Stimulated activated CD4-positive, alpha-beta T cell treated with anti-CD3 and anti-CD28 coated beads, Interleukin-2, amount 100 ng/mL, for 48 hours (primary cell): ENCODE measurements at regions not wholly inside any gene's neighbourhood (a gene's known extent, or its start where the extent isn't known, plus 50 kb on each side); places are given as distances from the start of the nearest gene placed in this dataset.

Experiments used
- DNase-seq, 2 donors: peaks; one replicate each; pipeline ENCODE4 v3.0.0-alpha.2; 2020

DNA sequence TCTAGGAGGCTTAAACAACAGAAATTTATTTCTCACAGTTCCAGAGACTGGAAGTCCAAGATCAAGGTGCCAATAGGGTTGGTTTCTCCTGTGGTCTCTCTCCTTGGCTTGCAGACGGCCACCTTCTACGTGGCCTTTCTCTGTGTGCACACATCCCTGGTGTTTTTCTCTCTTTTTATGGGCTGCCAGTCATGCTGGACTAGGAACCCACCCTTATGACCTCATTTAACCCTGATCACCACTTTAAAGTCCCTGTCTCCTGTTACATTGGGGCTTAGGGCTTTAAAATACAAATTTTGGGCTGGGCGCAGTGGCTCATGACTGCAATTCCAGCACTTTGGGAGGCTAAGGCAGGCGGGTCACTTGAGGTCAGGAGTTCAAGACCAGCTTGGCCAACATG is 157.1 kb downstream of the TLE1 start:
- DNase-seq = no peak

- DNase-seq = no peak
Observed at GRCh38 chr9:81531511-81531910, 157.8 kb downstream of the TLE1 start.

DNA sequence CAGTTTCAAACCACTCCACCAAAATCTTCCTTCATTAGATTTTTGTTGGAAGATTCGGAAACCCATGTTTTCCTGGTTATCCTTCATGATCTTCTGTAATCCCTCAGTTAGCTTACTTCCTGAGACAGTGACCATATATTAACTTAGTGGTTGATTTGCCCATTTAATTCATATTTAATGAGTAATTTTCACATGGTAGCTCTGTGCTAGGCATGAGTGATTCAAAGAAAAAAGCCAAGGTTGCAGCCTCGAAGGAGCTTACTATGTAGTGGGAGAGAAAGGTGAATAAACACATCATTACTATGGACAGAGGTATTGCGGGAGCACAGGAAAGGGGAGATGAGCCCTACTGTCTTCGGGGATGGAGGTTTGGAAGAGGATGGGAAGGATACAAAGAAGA is 158.5 kb downstream of the TLE1 start:
- no peak for DNase-seq

DNA sequence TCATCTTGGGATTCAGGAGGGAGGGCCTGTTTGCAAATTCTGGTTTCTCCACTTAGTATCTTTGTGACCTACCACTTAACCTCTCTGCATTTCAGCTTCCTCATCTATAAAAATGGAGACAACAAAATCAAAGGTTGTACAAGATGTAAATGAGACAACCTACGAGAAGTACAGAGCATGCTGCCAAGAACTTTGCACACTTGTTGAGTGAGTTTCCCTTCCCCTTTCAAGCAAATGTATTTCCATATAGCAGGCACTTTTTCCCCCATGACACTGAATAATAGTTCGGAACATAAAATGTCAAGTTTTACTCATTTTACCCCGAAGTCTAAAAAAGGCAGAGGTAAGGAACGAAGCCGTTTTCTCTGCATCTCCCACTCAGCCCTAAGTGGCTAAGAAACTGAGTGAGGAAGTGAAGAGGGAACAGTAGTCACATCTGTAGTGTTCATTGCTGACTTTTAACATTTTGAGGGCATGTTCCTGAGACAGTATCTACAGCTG is 159.0 kb downstream of the TLE1 start:
- no peak for DNase-seq

- no peak for DNase-seq
Observed at GRCh38 chr9:81529556-81530193, 159.7 kb downstream of the TLE1 start.

DNA sequence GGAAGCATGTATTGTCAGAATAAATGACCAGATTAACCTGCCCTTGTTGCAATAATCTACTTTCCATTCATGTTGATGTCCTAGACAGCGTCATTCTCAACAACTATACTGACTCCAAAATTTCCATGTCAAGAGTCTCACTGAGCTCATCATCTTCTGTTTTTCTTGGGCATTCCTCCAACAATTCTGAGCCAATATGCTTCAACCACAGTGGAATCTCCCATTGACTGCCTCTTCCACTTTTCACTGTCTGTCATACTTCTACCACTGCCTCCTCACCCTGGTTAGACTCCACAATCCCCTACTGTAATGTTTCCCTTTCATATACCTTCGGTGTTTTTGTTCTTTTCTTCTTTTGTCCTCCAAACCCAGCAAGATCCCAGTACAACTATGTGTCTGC is 162.8 kb downstream of the TLE1 start:
- no peak for DNase-seq

- DNase-seq = no peak
Observed at GRCh38 chr9:81522716-81523551, 166.4 kb downstream of the TLE1 start.

GRCh38 chr9:81521892-81522291 is 167.5 kb downstream of the TLE1 start:
- no peak for DNase-seq

DNA sequence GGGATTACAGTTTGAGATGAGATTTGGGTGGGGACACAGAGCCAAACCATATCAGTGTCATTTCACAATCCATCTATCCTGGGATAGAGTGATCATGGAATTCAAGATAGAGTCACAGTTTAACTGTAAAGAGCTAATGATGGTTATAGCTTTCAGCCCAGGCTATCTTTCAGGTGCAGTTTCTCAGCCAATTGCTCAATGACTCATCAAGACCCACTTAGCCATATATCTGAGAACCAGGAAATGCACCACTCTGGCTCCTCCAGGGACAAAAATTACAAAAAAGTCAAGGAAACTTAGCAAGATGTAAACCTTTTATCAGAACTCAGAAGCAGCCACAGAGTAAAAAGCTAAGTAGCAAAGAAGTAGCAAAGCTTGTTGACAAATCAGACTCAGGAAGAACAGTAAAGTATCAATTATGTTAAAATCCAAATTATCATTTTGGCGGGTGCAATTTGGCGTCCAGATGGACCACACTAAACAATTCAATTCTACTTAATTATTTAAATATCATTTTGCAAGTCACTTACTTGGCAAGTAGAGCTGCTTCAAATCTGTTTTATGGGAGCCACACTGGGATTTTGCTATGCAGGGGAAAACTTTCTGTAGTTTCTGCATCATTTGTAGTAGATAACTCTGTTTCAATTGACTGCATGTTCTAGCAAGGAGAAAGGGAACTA is 169.4 kb downstream of the TLE1 start:
- no peak for DNase-seq

- DNase-seq = no peak
Observed at GRCh38 chr9:81517954-81518353, 171.4 kb downstream of the TLE1 start.

DNA sequence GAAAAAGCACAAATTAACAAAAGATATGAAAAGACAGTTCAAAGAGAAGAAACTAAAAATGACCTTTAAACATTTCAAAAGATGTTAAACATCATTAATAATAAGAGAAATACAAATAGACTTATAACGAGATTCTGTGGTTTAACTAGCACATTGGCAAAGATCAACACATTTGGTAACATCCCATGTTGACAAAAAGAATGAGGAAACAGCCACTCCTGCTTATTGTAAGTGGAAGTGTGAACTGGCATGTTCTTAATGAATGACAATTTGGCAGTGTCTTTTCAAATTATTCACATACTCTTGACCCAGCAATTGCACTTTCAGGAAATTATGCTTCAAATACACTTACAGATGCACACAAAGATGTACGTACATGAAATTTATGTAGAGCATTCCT is 176.3 kb downstream of the TLE1 start:
- no peak for DNase-seq

DNA sequence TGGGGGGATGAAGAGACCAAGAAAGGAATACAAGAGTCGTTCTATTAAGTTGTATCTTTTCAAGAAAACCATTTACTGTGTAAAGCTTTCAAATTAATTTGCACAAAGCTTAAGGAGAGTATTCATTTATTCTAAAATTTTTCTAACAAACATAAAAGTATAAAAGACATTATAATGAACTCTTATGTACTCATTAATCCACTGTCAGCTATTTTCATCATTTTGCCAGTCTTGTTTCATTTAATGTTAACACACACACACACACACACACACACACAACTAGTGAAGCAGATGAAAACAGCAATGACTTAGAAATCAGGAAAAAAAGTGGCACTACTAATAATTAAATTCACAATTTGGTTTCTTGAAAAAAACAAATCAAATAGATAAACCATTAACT is 176.7 kb downstream of the TLE1 start:
- no peak for DNase-seq

- DNase-seq = no peak
Observed at GRCh38 chr9:81508476-81508875, 180.9 kb downstream of the TLE1 start.

DNA sequence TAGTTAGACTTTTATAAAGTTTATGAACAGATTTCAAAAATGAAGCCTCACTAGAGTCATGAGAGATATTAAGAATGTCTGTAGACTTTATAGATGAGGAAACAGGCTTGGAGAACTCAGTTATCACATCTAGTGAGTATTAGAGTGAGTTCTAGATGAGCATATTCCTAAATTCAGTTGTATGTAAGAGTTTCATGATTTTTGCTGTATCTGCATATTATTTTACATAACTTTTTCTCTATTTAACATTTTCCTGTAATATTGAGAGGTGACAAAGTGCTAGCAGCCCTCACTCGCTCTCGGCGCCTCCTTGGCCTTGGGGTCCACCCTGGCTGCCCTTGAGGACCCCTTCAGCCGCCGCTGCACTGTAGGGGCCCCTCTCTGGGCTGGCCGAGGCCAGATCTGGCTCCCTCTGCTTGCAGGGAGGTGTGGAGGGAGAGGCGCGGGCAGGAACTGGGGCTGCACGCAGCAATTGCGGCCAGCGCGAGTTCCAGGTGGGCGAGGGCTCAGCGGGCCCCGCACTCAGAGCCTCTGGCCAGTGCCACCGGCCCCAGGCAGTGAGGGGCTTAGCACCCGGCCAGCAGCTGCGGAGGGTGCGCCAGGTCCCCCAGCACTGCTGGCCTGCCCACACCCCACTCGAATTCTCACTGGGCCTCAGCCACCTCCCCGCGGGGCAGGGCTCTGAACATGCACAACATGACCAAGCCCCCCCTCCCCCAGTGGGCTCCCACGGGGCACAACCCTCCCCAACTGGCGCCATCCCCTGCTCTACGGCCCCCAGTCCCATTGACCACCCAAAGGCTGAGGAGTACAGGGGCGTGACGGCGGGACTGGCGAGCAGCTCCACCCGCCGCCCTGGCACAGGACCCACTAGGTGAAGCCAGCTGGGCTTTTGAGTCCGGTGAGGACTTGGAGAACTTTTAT is 182.1 kb downstream of the TLE1 start:
- DNase-seq = no peak

DNA sequence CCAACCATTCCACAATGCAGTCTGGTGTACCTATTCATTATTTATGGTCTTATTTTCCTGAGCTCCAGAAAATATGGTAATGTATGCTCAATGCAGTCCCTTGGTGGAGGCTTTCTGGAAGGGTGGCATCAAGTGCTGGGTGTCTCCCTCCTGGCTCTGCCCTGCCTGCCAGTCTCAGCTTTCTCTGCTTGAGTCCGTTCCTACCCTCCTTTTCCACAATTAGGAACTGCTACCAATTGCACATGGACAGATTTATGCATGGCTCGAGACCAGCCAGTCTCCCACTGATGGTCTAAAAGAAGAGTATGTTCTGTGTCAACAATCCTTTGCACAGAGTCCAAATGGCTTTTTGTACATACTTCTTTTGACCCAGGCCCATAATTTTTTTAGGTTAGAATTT is 189.8 kb downstream of the TLE1 start:
- no peak for DNase-seq

GRCh38 chr9:81499021-81499454 is 190.3 kb downstream of the TLE1 start:
- DNase-seq = no peak

DNA sequence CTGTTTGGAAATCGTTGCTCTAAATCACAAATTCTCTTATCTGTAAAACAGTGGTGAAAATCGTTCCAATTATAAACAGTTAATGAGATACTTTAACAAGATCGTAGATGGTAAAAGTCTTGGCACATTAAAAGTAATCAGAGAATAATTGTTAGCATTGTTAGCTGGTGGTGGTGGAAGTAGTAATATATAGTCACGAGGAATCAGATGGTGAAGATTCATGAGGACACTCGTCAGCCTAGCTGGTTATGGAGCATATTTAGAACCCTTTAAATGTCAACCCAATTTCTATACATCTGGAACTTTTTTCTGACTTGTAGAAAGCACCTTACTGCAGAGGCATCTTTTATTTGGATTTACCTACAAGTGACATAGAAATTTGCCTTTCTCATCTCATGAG is 190.8 kb downstream of the TLE1 start:
- no peak for DNase-seq

GRCh38 chr9:81497091-81497490 is 192.3 kb downstream of the TLE1 start:
- DNase-seq = no peak

DNA sequence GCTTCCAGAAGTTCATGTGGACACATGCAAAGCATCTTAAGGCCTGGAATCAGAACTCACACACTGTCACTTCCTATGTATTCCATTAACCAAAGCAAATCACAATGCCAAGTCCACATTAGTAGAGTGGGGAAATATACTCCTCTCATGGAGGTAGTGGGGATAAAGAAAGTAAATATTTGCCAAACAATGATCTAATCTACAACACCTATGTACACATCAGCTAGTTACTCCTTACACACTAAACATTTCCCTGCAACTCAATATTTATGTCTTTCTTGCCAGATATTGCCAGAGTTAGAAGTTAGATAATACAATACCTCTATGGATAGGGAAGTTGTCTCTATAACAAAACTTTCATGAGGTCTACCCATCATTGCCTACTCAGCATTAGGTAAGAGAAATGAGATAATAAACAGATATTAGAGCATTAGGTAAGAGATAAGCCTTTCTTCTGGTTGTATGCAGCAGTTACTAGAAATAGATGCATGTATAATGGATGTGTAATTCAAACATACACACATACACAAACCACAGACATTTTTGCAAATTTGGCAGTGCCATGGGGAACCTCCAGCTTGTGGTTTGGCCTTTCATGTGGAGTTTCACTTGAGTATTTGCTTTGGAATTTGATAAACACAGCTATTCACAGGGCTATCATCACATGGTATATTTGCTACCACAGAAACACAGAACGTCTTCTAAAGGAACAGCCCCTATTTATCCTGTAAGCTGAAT is 196.5 kb downstream of the TLE1 start:
- no peak for DNase-seq

DNA sequence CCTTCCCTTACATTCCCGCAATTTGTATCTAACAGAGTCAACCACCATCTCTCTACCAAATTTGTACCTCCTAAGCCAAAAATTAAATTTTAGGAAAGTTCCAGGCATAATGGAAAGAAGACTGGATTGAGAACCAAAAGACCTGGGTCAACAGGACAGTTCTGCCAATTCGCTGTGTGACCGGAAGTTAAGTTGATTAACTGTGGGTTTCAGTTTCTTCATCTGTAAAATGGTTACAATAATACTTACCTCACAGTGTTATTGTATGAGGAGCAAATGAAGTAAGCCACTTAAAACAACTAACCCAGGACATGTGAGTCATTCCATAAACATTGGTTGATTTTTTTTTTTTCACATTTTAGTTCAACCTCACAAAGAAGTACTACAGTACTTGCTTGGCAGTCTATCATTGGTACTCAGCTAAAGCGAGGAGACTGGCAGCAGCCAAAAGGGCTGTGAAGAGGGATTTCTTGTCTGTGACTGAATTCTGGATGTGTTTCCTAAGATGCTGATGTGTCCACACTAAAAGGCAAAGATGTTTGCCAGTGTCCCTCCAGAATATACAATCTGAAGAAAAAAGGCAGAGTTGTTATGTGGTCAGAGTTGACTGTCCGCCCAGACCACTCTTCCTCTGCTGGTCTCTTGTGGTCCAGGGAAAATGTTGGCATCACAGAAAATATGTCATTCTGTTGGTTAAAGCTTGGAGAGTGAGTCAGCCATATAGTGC is 198.6 kb downstream of the TLE1 start:
- DNase-seq = no peak

GRCh38 chr9:81489046-81489445 is 200.3 kb downstream of the TLE1 start:
- no peak for DNase-seq
